ENCODE measurements at regions not wholly inside any gene's neighbourhood (a gene's known extent, or its start where the extent isn't known, plus 50 kb on each side); places are given as distances from the start of the nearest gene placed in this dataset.
"Not testable (repeated sequence)": the region's sequence is repeated elsewhere in the genome, so short reads cannot be mapped to it uniquely, and the experiment has no call there.

- not testable (repeated sequence) for H3K4me1 Mint-ChIP-seq (ENCODE audit: unreplicated experiment); H3K27ac Mint-ChIP-seq (ENCODE audit: unreplicated experiment); H3K9me3 Mint-ChIP-seq (ENCODE audit: unreplicated experiment); H3K27me3 Mint-ChIP-seq (ENCODE audit: unreplicated experiment); DNase-seq (ENCODE audit: low spot score)
- peak overlapping the region; percentile 44 for H3K4me3 Mint-ChIP-seq (ENCODE audit: unreplicated experiment)
- peaks cover 21% of the 10 kb centered on the region for H3K36me3 Mint-ChIP-seq (ENCODE audit: low read depth, unreplicated experiment)
These were observed 51.9 kb upstream of the TMEM97 start for GRCh38 chr17:28266926-28267719.

GRCh38 chr17:28267720-28268609, 51.0 kb upstream of the TMEM97 start:
- peaks cover 7% of the 10 kb centered on the region for H3K27me3 Mint-ChIP-seq (ENCODE audit: unreplicated experiment)
- DNase-seq (ENCODE audit: low spot score), result no peak
- peaks cover 4% of the 10 kb centered on the region for H3K9me3 Mint-ChIP-seq (ENCODE audit: unreplicated experiment)
- H3K27ac Mint-ChIP-seq (ENCODE audit: unreplicated experiment), result peak overlapping the region; percentile 11
- no peak overlapping the region for H3K4me3 Mint-ChIP-seq (ENCODE audit: unreplicated experiment)
- TF ChIP-seq CTCF (IDR thresholded peaks at IDR 0.05; ENCODE audit: unreplicated experiment), result no peak
- H3K36me3 Mint-ChIP-seq (ENCODE audit: low read depth, unreplicated experiment), result peaks cover 17% of the 10 kb centered on the region
- peaks cover 3% of the 10 kb centered on the region for H3K4me1 Mint-ChIP-seq (ENCODE audit: unreplicated experiment)

GRCh38 chr17:28268610-28269313, 50.2 kb upstream of the TMEM97 start:
- no peak overlapping the region for H3K27ac Mint-ChIP-seq (ENCODE audit: unreplicated experiment)

More at GRCh38 chr17:28268610-28269313, 50.2 kb upstream of the TMEM97 start:
- no peak for TF ChIP-seq CTCF (IDR thresholded peaks at IDR 0.05; ENCODE audit: unreplicated experiment)
- H3K4me3 Mint-ChIP-seq (ENCODE audit: unreplicated experiment), result no peak overlapping the region
- DNase-seq (ENCODE audit: low spot score), result no peak
- H3K27me3 Mint-ChIP-seq (ENCODE audit: unreplicated experiment), result peaks cover 7% of the 10 kb centered on the region
- H3K9me3 Mint-ChIP-seq (ENCODE audit: unreplicated experiment), result peaks cover 4% of the 10 kb centered on the region
- H3K36me3 Mint-ChIP-seq (ENCODE audit: low read depth, unreplicated experiment), result peaks cover 17% of the 10 kb centered on the region
- H3K4me1 Mint-ChIP-seq (ENCODE audit: unreplicated experiment), result peaks cover 3% of the 10 kb centered on the region
